ENCODE measurements at regions not wholly inside any gene's neighbourhood (a gene's known extent, or its start where the extent isn't known, plus 50 kb on each side); places are given as distances from the start of the nearest gene placed in this dataset.

DNA sequence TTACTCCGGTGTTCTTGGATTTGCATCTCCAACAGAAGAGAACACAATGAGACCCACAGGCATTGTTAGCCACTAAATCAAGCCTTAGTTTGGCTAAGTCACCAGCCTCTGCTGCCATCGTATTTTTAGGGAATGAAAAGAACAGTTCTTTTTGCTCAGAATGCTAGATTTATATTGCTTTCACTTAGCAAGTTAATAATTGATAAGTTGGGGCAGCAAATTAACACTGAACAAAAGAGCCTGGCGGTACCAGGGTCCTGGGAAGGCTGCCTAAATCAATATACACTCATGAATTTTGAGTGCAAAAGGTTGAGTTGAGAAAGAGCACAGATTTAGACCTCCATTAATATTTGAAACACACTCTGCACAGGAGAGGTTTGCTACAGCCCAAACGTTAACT is 767.7 kb downstream of the TYW1 start:
- TF ChIP-seq POLR2A (IDR thresholded peaks at IDR 0.05) (no peak), POLR2AphosphoS5 (IDR thresholded peaks at IDR 0.05) (no peak)
- TF ChIP-seq, protein P1, sequence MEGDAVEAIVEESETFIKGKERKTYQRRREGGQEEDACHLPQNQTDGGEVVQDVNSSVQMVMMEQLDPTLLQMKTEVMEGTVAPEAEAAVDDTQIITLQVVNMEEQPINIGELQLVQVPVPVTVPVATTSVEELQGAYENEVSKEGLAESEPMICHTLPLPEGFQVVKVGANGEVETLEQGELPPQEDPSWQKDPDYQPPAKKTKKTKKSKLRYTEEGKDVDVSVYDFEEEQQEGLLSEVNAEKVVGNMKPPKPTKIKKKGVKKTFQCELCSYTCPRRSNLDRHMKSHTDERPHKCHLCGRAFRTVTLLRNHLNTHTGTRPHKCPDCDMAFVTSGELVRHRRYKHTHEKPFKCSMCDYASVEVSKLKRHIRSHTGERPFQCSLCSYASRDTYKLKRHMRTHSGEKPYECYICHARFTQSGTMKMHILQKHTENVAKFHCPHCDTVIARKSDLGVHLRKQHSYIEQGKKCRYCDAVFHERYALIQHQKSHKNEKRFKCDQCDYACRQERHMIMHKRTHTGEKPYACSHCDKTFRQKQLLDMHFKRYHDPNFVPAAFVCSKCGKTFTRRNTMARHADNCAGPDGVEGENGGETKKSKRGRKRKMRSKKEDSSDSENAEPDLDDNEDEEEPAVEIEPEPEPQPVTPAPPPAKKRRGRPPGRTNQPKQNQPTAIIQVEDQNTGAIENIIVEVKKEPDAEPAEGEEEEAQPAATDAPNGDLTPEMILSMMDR (IDR thresholded peaks at IDR 0.05): no peak
